Stimulated activated CD8-positive, alpha-beta memory T cell treated with anti-CD3 and anti-CD28 coated beads, Interleukin-2, amount 100 ng/mL, for 48 hours (primary cell): ENCODE measurements at regions not wholly inside any gene's neighbourhood (a gene's known extent, or its start where the extent isn't known, plus 50 kb on each side); places are given as distances from the start of the nearest gene placed in this dataset.

ENCODE experiments used
- DNase-seq, 2 donors: peaks; one replicate each; pipeline ENCODE4 v3.0.0-alpha.2; 2020; ENCODE audit warnings: low read depth in 2 of 2

DNA sequence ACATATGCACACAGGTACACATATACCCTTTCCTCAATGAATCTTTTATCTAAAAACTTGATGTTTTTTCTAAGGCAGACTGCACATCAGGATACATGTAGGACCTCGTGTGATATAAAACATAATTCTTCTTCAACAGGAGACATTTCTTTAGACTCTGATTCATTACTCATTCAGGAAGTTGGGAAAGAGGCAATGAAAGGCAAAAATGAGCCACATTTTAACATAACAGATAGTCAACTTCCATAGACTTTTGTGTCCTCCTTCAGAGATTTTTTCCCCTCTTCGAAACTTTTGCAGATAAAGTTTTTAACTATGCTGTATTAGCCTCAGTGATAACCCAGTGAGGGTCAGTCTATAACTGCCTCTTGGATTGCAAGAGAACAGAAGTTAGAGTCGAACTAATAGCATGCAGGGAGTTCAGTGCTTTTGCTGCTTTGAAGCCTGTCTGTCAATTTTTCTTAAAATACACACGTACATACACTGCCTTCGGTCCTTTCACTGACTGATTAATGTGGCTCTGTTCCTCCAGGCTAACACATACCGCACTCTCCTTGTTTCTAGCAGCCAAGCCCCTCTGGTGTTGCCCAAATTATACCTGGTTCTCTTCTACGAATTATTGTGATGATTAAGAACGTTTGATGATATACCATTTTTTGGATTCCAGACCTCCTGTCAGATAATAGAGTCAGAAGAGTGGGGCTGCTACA is 562.5 kb upstream of the MAP3K7 start:
- DNase-seq, result no peak

DNA sequence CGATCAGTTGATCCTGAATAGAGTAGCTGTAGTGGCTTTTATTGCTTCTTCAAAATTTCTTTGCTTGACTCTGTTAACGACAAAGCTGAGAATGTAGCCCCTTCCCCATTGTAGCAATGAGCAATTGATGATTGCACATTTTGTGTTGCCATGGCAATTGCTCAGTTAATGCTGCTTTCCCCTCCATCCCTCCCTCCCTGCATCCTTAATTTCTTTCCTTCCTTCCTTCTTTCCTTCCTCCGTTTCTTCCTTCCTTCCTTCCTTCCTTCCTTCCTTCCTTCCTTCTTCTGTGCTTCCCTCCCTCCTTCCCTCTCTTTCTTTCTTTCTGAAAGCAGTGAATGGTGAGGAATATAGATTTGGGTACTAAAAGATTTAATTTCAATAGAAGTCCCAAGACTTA is 557.3 kb upstream of the MAP3K7 start:
- DNase-seq, result no peak

DNA sequence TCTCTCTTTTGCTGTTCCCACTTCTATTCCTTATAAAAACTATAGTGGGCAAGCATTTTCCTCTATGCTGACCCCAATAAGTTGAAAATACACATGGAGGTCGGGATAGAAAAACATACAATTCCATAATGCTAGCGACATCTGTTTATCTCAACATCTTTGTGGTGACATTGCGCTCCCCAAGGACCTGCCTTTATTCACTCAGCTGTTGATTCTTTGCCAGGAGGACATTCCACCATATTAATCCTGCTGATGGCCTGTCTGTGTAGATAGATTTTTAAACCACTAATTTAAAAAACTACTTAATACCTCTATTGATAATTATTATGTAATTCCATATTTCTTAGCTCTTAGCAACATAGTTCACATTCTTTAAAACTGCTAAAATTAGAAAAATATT is 555.3 kb upstream of the MAP3K7 start:
- DNase-seq, result no peak

DNA sequence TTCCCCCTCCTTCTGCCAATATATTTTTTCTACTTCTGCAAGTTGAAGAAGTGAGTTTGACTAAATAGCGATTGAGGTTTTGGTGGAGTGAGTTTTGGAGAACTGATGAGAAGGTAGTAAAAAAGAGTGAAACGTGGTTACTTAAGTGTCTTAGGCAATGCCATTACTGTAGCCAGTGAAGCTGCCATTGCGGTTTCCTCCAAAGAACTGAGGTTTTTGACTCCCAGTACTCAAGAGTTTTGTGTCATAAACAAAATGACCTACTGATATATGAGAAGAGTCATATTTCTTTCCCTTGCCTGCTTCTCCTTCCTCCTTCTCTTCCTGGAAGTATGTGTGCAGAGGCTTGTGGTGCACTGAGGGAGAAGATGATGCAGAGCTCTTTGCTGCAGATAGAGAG is 554.5 kb upstream of the MAP3K7 start:
- DNase-seq, result no peak

DNA sequence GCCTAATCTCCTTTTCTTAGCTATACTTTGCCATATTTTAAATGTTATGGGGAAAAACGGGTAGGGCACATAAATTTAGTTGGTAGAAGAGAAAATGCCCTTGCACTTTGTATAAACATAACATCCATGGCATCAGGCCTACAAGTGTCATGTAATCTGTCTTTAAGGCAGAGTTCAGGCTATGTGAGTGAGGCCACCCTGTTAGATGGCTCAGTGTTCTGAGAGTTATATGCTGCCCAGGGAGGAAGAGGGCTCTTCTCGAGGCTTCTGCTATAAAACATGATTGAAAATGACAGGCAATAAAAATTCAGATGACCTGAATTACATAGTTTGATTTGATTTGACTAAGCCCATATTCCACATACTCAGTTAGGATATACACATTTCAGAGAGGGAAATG is 553.6 kb upstream of the MAP3K7 start:
- no peak for DNase-seq

DNA sequence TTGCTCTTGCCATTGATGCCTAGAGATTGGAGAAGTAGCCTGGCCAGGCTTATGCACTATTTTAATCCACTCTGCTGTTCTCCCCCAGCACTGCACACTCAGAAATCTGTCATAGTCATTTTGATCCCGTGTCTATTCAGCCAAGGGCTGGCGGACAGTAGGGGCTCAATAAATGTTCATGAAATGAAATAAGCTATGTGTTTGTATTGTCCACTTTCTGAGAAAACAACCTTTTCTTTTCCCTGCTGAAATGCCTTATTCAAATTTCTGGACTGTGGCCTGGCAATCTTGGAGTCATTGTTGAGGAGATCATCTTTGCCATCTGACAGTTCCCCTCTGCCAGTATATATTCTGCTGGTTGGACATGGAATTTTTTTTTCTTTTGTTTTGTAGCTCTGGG is 550.4 kb upstream of the MAP3K7 start:
- DNase-seq, result no peak

DNA sequence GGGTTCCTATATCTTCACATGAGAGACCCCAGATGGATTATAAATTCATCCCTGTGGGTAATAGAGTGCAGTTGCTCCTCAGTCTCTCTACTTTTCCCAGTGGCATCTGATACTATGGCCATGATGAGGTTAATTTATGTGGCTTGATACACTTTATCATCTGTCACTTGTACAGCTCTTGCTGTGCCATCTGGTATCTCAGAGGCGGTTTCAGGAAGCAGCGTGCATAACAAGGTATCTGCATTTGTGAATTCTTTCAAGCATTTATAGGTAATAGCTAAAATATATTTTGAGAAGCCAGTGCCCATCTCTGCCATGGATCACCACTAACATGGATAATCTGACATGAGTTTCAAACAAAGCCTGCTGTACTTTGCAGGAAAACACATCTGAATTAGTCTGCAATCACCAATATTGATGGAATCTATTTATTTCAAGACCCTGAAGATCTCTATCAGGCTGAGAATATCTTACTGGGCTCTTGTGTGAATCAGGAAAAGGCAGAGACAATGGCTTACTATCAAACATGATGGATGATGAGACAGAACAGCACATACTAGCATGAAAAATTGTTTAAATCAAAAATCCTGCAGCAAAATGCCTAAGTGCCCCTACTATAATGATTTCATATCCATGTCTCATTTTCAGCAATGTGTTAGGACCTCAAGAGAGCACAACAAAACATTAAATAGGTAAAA is 548.7 kb upstream of the MAP3K7 start:
- DNase-seq, result no peak

DNA sequence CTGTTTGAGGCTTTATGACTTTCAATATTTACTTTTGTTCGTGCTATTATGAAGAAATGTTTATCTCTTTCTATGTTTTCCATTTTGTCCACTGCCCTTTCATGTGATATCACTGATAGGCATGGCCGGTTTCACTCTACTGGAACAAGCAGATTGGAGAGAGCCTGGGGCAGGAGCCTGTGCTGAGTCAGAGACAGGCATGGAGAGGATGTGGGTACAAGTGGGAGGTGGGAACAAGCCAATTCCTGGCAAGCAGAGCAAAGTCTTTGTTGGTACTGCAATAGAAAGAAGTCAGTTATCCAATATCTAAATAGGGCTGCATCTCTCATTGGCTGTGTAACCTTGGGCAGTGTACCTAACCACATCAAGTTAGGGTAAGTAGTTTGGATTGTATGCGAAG is 545.6 kb upstream of the MAP3K7 start:
- no peak for DNase-seq

DNA sequence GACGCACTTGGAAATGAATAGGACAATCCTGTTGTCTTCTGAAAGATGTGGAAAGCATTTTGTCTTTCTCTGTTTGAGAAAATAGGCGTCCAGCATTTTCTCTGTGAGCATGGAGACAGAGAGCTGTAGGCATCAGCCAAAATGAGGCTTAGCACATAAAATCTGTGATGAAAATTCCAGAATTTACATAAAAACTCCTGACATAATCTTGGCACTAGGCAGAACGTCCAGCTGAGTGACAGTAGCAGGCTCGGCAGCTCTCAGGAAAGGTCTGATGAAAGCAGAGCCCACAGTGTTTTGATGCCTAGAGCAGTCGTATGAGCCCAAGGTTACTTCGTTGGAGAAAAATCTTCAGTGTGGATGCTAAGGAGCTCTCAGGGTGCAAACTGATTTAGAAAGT is 543.3 kb upstream of the MAP3K7 start:
- DNase-seq, result no peak

DNA sequence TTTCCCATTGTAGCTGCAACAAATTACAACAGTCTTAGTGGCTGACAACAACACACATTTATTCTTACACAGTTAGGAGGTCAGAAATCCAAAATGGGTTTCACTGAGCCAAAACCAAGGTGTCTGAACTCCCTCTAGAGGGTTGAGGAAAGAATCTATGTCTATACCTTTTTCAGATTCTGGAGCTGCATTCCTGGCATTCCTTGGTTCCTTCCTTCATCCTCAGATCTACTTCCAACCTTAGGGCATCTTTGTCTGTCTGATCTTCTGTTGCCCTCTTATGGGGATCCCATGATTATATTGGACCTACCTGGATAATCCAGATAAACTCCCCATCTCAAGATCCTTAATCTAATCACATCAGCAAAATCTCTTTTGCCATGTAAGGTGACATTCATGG is 540.9 kb upstream of the MAP3K7 start:
- DNase-seq, result no peak

DNA sequence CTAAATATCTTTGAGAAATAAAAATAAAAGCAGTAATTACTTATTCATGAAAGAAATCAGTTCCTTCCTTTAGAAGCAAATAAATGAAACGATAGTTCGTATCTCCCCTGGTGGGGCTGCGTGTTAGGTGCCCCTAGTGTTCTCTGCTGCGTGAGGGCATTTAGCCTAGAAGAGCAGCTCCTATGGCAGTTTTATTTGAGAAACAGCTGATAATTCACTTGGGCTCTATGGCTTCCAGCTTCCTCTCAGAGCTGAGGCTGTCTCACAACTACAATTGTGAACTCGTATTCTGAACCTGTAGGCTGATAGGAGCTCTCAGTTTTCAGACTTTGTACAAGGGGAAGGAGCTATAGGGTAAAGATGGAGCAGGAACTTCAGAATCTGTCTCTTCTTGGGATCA is 540.0 kb upstream of the MAP3K7 start:
- no peak for DNase-seq

DNA sequence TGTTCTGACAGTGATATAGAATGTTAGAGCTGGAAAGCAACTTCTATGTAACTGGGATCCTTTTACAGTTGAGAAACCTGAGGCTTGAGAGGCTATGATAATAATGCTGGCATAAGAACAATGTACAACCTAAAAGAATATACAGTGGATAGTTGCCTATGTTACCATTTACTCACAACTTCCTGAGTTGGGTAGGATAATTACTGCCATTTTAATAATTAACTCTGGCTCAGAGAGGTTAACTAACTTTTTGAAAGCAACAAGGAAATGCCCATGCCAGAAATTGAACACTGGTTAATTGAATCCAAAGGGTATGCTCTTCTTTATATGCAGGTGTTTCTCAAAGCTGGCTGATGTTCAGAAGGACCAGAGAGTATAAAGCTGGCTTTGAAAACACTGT is 530.7 kb upstream of the MAP3K7 start:
- no peak for DNase-seq

DNA sequence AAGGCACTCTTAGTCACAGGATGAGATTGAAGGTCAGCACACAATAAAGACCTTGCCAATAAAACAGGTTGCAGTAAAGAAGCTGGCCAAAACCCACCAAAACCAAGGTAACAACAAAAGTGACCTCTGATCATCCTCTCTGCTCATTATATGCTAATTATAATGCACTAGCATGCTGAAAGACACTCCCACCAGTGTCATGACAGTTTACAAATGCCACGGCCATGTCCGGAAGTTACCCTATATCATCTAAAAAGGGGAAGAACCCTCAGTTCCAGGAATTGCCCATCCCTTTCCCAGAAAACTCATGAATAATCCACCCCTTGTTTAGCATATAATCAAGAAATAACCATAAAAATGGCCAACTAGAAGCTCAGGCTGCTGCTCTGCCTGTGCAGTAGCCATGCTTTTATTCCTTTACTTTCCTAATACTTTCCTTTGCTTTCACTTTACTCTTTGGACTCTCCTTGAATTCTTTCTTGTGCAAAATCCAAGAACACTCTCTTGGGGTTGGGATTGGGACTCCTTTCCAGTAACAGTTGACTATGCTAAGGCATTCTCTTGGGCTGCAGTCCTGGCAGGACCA is 527.3 kb upstream of the MAP3K7 start:
- DNase-seq, result no peak

DNA sequence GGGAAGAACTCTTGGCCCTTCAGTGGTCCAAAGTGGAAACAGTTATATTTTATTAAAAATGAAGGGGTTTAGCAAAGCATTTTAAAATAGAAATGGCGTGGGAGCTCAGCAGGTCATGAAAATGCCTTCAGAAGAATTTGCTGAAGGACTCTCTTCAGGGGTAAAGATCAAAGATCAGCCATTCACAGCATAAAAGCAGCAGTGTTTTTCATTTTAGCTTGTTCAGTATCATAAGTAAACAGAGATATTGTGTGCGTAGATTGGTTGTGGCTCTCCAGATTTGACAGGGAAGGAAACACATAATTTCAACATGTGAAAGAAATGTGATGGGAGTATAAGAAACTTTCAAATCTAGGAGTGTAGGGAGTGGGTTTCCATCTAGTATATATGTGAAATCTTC is 519.2 kb upstream of the MAP3K7 start:
- DNase-seq, result no peak

DNA sequence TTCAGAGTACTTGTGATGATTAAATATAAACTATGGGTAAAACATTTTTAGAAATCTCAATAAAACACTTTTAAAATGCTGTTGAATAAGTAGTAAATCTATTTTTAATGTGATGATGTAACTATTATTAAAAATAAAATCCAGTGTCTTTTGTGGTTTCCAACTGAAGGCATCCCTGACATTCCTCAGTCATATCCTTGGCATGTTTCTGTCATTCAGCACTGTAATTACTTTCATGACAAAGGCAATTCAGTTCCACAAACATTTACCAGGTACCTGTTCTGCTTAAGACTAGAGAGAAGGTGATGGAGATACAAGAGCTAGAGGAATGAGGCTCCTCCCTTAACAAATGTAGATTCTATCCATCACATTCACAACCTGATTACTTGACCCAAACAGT is 518.7 kb upstream of the MAP3K7 start:
- DNase-seq, result no peak

DNA sequence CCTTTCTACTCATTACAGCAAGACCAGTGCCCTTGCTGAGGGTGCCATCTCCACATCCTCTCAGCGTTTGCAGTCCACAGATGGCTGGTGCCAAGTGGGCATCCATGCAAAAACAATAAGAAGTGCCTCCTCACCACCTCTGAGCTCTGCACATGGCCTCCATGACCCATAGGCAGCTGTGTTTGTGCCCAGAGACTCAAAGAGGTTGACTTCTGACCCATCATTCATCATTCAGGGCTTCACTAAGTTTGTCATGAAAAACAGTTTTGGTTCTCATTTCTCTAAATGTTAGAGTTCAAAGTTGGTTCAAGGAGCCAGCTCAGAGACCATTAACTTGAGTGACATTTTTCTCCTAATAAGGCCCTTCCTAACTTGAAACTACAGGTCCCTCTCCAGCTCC is 512.6 kb upstream of the MAP3K7 start:
- DNase-seq, result no peak

DNA sequence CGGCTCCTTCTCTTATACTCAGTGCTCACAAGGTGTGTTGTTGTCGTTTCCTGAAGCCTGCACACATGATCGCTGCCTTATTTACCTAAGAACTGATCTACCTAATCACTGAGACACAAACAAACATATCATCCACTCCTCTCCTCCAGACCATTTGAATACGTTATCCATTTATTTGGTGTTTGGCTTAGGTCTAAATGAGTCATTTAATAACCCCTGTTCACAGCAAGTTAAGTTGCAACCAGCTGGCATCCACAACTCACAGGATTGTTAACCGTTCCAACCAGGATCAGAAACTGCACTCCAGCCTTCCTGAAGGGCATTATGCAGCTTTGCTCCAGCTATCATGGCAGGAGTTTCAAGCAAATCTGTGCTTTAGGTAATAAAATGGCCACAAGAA is 511.1 kb upstream of the MAP3K7 start:
- DNase-seq, result no peak

DNA sequence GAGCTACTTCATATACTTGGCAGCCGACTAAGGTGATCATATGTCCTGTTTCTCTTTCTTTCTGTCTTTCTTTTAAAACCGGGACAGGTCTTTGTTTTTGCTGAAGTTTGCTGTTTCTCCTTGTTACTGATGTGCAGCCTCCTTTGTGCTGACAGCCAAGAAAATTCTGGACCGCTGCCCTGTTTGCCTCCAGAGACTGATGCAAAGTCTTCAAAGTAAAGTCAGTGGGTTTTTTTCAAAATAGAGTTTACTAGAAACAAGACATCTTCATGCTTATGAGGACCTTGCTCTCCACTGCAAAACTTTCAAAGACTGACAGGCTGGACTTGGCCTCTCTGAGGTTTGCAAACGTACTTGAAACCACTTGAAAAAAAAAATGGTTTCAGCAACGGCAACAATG is 510.5 kb upstream of the MAP3K7 start:
- no peak for DNase-seq

DNA sequence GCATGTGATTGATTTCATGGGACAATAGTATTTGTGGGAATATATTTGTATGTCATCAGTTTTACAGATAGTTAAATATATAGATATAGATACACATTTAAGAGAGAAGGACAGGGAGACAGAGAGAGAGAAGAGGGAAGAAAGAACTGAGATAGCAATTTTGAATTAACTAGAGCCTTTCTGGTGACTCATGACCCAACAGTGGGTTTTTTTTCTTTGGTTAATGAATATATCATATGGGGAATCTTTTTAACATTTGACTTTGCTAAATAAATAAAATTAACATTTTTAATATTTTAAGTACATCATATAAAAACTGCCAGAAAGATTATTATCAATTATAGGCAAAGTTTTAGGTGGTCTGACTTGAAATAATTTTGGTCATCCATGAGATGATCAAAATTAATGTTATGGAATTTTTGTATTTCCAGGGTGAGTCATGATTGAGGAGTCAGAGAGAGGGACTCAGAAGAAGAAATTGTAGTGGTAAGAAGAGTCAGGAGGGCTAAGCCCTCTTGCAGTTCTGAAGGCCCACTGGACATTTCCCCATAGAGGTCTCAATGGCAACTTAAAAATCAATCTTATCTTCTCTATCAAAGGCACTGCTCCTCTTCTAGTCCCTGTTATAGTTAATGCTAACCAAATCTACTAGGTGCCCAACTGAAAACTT is 508.1 kb upstream of the MAP3K7 start:
- no peak for DNase-seq

DNA sequence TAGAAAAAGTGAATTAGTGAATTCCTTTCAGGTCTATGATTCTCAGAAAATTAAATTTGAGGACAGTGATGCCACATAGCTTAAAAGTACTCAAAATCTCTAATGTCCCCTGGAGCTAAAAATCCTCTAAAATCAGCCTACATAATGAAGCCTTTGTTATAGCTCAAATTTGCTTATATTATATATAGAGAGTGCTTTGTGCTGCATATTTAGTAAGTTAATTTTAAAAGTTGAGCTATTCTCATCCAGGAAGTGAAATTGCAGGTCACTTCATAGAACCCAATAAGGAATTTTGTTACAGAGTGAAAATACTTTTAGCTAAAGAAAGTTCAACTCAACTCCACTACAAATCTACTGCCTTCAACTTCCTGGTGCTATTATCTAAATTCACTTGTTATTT is 507.5 kb upstream of the MAP3K7 start:
- no peak for DNase-seq

DNA sequence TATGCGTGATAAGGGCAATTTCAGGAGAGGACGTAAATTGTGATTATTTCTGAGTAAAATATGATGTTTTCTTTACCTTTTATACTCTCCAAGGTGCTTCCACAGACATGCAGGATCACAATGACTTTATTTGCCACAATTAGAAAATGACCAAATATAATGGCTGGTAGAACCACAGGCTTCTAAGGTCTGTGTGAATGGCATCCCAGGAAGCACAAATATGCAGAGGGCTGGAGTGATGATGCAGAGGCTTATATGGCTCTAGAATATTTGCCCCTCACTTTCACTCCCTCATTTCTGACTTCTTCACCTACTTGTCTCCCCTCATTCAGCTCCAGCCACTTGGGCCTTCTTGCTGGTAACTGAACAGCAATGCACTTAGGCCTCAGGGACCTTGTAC is 502.1 kb upstream of the MAP3K7 start:
- no peak for DNase-seq

DNA sequence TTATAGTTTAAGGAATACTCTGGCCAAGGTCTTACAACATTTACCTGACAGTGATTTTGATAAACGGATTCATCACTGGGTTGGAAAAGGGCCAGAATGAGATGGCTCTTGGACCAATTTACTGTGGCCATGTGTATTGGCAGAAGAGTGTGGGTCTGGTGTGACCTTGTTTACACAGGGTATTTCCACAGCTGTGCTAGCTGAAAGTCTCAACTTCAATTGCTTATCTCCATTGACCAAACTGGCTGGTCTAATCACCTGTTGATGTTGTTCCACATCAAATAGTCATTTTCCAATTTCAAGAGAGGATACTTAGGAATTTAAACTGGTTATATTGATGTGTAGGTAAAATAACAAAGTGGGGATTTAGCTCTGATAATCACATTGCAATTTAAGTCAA is 501.6 kb upstream of the MAP3K7 start:
- DNase-seq, result no peak

DNA sequence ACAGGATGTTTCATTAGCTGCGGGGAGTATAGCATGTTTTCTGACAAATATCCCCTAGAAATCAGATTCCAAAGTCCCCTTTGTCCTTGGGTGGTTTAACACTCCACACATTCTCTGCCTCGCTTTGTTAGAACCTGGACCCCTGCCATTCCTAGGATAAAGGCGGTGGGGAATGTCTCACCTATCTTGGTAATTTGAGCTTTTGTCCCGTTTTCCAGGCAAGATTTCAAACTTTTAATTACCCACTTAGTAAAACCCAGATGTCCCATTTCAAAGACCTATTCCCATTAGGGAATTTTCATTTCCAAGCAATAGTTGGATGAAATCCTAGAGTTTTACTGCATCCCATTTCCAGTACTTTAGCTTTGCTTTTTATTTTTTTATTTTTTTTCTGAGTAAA is 501.0 kb upstream of the MAP3K7 start:
- DNase-seq, result no peak
